ENCODE measurements at regions not wholly inside any gene's neighbourhood (a gene's known extent, or its start where the extent isn't known, plus 50 kb on each side); places are given as distances from the start of the nearest gene placed in this dataset.

DNA sequence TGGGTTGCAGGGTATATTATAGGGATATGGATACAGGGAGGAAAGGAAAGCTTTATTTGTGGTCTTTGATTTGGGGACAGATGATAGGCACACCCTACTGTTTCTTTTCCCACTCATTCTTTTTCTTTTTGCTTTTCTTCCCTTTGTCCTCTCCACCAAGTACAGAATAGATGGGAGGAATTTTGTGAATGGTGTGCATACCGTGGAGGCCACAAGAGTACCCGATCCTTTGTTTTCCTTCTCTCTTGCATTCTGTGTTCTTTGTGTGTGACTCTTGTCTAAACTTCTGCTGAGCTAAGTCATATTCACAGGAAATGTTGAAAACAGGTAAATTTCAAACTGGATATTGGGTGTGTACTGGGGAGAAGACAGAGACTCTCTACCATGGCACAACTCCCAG, 321.4 kb upstream of the SLC8A1 start:
- Mint-ChIP-seq H3K4me3 (no peak overlapping the region), H3K4me1 (no peaks in the 10 kb centered on the region), H3K27me3 (ENCODE audit: low read depth in 3 of 3) (no peaks in the 10 kb centered on the region), H3K9me3 (peaks cover 0 to 3% (median 0%) of the 10 kb centered on the region in 7 donors), H3K27ac (no peak overlapping the region), H3K36me3 (no peaks in the 10 kb centered on the region)
- no CpG with 5 or more reads among the region's 2 CpGs for WGBS (ENCODE audit: insufficient coverage)
- TF ChIP-seq, protein P1, sequence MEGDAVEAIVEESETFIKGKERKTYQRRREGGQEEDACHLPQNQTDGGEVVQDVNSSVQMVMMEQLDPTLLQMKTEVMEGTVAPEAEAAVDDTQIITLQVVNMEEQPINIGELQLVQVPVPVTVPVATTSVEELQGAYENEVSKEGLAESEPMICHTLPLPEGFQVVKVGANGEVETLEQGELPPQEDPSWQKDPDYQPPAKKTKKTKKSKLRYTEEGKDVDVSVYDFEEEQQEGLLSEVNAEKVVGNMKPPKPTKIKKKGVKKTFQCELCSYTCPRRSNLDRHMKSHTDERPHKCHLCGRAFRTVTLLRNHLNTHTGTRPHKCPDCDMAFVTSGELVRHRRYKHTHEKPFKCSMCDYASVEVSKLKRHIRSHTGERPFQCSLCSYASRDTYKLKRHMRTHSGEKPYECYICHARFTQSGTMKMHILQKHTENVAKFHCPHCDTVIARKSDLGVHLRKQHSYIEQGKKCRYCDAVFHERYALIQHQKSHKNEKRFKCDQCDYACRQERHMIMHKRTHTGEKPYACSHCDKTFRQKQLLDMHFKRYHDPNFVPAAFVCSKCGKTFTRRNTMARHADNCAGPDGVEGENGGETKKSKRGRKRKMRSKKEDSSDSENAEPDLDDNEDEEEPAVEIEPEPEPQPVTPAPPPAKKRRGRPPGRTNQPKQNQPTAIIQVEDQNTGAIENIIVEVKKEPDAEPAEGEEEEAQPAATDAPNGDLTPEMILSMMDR (IDR thresholded peaks at IDR 0.05) = no peak
- H3K27me3 ChIP-seq (ENCODE audit: control insufficient read depth in 2 of 2, insufficient read depth in 2 of 2, low read length in 2 of 2) = no peaks in the 10 kb centered on the region
- H3K4me3 ChIP-seq (replicated peaks in 1 of 3; ENCODE audit: low read depth in 2 of 3, low read length in 3 of 3) = no peak overlapping the region
- H3K9ac ChIP-seq (ENCODE audit: insufficient read depth, low read length, poor library complexity, severe bottlenecking) = no peak overlapping the region
- H3K79me2 ChIP-seq (ENCODE audit: insufficient read depth, low read length) = no peaks in the 10 kb centered on the region
- H3K36me3 ChIP-seq (replicated peaks in 1 of 2; ENCODE audit: control insufficient read depth in 1 of 2, insufficient read depth in 2 of 2, low read length in 2 of 2) = no peaks in the 10 kb centered on the region
- intact Hi-C loops (cut with micrococcal nuclease) = no loop called here
- no peak overlapping the region for H3K27ac ChIP-seq (ENCODE audit: low read depth in 1 of 2, low read length in 2 of 2)
- no peaks in the 10 kb centered on the region for H4K20me1 ChIP-seq (ENCODE audit: insufficient read depth, low read length)
- DNase-seq = no peak
- no peaks in the 10 kb centered on the region for H3K9me3 ChIP-seq (replicated peaks in 1 of 2; ENCODE audit: control insufficient read depth in 1 of 2, insufficient read depth in 1 of 2, low read length in 2 of 2)
- no peaks in the 10 kb centered on the region for H3K4me1 ChIP-seq (ENCODE audit: control insufficient read depth in 1 of 2, insufficient read depth in 2 of 2, low read length in 2 of 2)
- no peak overlapping the region for H2AFZ ChIP-seq (ENCODE audit: insufficient read depth, low read depth, low read length, poor library complexity, severe bottlenecking)
- no peak overlapping the region for H3K4me2 ChIP-seq (replicated peaks; ENCODE audit: extremely low read depth, low read length, poor library complexity, severe bottlenecking)

DNA sequence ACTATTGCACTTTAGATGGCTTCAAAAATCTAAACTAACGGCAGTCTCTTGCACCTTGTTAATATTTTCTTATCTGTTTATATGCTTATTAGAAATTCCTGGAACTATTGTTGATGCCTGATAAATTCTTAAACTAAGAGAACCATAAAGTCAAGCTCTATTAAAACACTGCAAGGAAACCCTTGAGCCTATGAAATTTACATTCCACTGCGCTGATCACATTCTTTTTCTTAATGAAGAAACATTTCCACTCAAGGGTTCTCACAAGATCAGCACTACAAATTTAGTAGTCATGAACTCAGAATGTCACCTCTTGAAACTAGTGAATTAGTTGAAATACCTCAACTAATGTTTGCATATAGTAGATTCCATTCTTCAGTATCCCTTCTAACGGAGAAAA, 331.8 kb upstream of the SLC8A1 start:
- no peak overlapping the region for H3K4me2 ChIP-seq (replicated peaks; ENCODE audit: extremely low read depth, low read length, poor library complexity, severe bottlenecking)
- no peaks in the 10 kb centered on the region for H3K4me1 Mint-ChIP-seq
- no peak overlapping the region for H3K9ac ChIP-seq (ENCODE audit: insufficient read depth, low read length, poor library complexity, severe bottlenecking)
- no peak overlapping the region for H3K4me3 ChIP-seq (replicated peaks in 1 of 3; ENCODE audit: low read depth in 2 of 3, low read length in 3 of 3)
- intact Hi-C loops (cut with micrococcal nuclease) = no loop called here
- TF ChIP-seq, protein P1 (IDR thresholded peaks at IDR 0.05) = no peak
- H3K27me3 ChIP-seq (ENCODE audit: control insufficient read depth in 2 of 2, insufficient read depth in 2 of 2, low read length in 2 of 2) = no peaks in the 10 kb centered on the region
- H3K4me3 Mint-ChIP-seq = no peak overlapping the region
- DNase-seq = no peak
- no peaks in the 10 kb centered on the region for H4K20me1 ChIP-seq (ENCODE audit: insufficient read depth, low read length)
- no peak overlapping the region for H3K27ac Mint-ChIP-seq
- H3K36me3 ChIP-seq (replicated peaks in 1 of 2; ENCODE audit: control insufficient read depth in 1 of 2, insufficient read depth in 2 of 2, low read length in 2 of 2) = no peaks in the 10 kb centered on the region
- no peaks in the 10 kb centered on the region for H3K27me3 Mint-ChIP-seq (ENCODE audit: low read depth in 3 of 3)
- no CpG with 5 or more reads among the region's 3 CpGs for WGBS (ENCODE audit: insufficient coverage)
- H3K27ac ChIP-seq (ENCODE audit: low read depth in 1 of 2, low read length in 2 of 2) = no peak overlapping the region
- no peaks in the 10 kb centered on the region for H3K4me1 ChIP-seq (ENCODE audit: control insufficient read depth in 1 of 2, insufficient read depth in 2 of 2, low read length in 2 of 2)
- H3K36me3 Mint-ChIP-seq = no peaks in the 10 kb centered on the region
- peaks cover 0 to 3% (median 0%) of the 10 kb centered on the region in 7 donors for H3K9me3 Mint-ChIP-seq
- H3K9me3 ChIP-seq (replicated peaks in 1 of 2; ENCODE audit: control insufficient read depth in 1 of 2, insufficient read depth in 1 of 2, low read length in 2 of 2) = no peaks in the 10 kb centered on the region
- no peak overlapping the region for H2AFZ ChIP-seq (ENCODE audit: insufficient read depth, low read depth, low read length, poor library complexity, severe bottlenecking)
- no peaks in the 10 kb centered on the region for H3K79me2 ChIP-seq (ENCODE audit: insufficient read depth, low read length)
